Smooth muscle cell (in vitro differentiated cells): ENCODE measurements at regions not wholly inside any gene's neighbourhood (a gene's known extent, or its start where the extent isn't known, plus 50 kb on each side); places are given as distances from the start of the nearest gene placed in this dataset.

Source experiments
- DNase-seq: peaks from one replicate; lab custom pipeline; 2025; ENCODE audit not compliant: unreplicated experiment; lab: John Stamatoyannopoulos, UW
- H2AFZ ChIP-seq: fragments of 200-600 bp; sonication (generic); 2 replicates; pipeline ENCODE4 v1.6.0; 2016; ENCODE audit warnings: antibody characterized with exemption, low read depth, mild to moderate bottlenecking
- H3F3A ChIP-seq: fragments of 200-600 bp; sonication (generic); 2 replicates; pipeline ENCODE4 v1.6.0; 2017; ENCODE audit warnings: antibody characterized with exemption, low read depth
- H3K27ac ChIP-seq: fragments of 200-600 bp; sonication (generic); 2 replicates; pipeline ENCODE4 v1.5.1; 2016; ENCODE audit warnings: low read depth, mild to moderate bottlenecking
- H3K27me3 ChIP-seq: fragments of 200-600 bp; sonication (generic); 2 replicates; pipeline ENCODE4 v1.6.1; 2016; ENCODE audit warnings: low read depth, mild to moderate bottlenecking
- H3K36me3 ChIP-seq: fragments of 200-600 bp; sonication (generic); 2 replicates; pipeline ENCODE4 v1.5.1; 2016; ENCODE audit warnings: low read depth
- H3K4me1 ChIP-seq: fragments of 200-600 bp; sonication (generic); 2 replicates; pipeline ENCODE4 v1.5.1; 2016; ENCODE audit warnings: low read depth
- H3K4me2 ChIP-seq: fragments of 200-600 bp; sonication (generic); 2 replicates; pipeline ENCODE4 v1.6.0; 2016; ENCODE audit warnings: mild to moderate bottlenecking
- H3K4me3 ChIP-seq: fragments of 200-600 bp; sonication (generic); 2 replicates; pipeline ENCODE4 v1.5.1; 2016; ENCODE audit warnings: mild to moderate bottlenecking
- H3K79me2 ChIP-seq: fragments of 200-600 bp; sonication (generic); 2 replicates; pipeline ENCODE4 v1.6.0; 2016; ENCODE audit warnings: low read depth, mild to moderate bottlenecking
- H3K9ac ChIP-seq: fragments of 200-600 bp; sonication (generic); 2 replicates; pipeline ENCODE4 v1.6.0; 2016; ENCODE audit warnings: low read depth
- H3K9me3 ChIP-seq: fragments of 200-600 bp; sonication (generic); replicated peaks from 2 replicates; pipeline ENCODE4 v1.5.1; 2016; ENCODE audit warnings: low read depth
- H4K20me1 ChIP-seq: fragments of 200-600 bp; sonication (generic); 2 replicates; pipeline ENCODE4 v1.6.0; 2016; ENCODE audit warnings: low read depth
- CTCF ChIP-seq: fragments of 200-600 bp; sonication (generic); IDR thresholded peaks from 2 replicates; pipeline ENCODE4 v1.5.1; 2017; ENCODE audit warnings: borderline replicate concordance, mild to moderate bottlenecking, antibody characterized with exemption; ENCODE audit not compliant: insufficient read depth, poor library complexity, severe bottlenecking
- WGBS: methylation state at CpG from one replicate; pipeline ENCODE4 v1.1.7; 2016; ENCODE audit warnings: low lambda C conversion rate; 5-methylcytosine and 5-hydroxymethylcytosine counted together

- H3K36me3 ChIP-seq = no peaks in the 10 kb centered on the region
- H3K9me3 ChIP-seq = no peaks in the 10 kb centered on the region
- H3K27me3 ChIP-seq = no peaks in the 10 kb centered on the region
- no peak overlapping the region for H3K4me2 ChIP-seq
- no peak overlapping the region for H3K27ac ChIP-seq
- H3K9ac ChIP-seq = no peak overlapping the region
- H3K4me1 ChIP-seq = no peaks in the 10 kb centered on the region
- H3K79me2 ChIP-seq = no peaks in the 10 kb centered on the region
- no peaks in the 10 kb centered on the region for H4K20me1 ChIP-seq
- WGBS = 89% methylated on average over 5 of the region's 5 CpGs
- H3F3A ChIP-seq = no peaks in the 10 kb centered on the region
- no peak for TF ChIP-seq CTCF
- H3K4me3 ChIP-seq = no peak overlapping the region
- DNase-seq = no peak
- H2AFZ ChIP-seq = no peak overlapping the region
Measured at GRCh38 chr18:22483407-22483806, 65.7 kb upstream of the CTAGE1 start.

- Histone ChIP-seq H3K4me3 (no peak overlapping the region), H3F3A (no peaks in the 10 kb centered on the region), H3K27ac (no peak overlapping the region), H3K27me3 (no peaks in the 10 kb centered on the region), H2AFZ (no peak overlapping the region), H3K9ac (no peak overlapping the region), H3K36me3 (no peaks in the 10 kb centered on the region), H3K4me1 (no peaks in the 10 kb centered on the region), H3K9me3 (no peaks in the 10 kb centered on the region), H4K20me1 (no peaks in the 10 kb centered on the region), H3K79me2 (no peaks in the 10 kb centered on the region), H3K4me2 (no peak overlapping the region)
- TF ChIP-seq CTCF = no peak
- DNase-seq = no peak
- 100% methylated on average over 2 of the region's 2 CpGs for WGBS
Measured at GRCh38 chr18:22484471-22484870, 66.8 kb upstream of the CTAGE1 start.

- H3K9ac ChIP-seq = no peak overlapping the region
- no peak for DNase-seq
- no peak for TF ChIP-seq CTCF
- H3F3A ChIP-seq = no peaks in the 10 kb centered on the region
- no peaks in the 10 kb centered on the region for H3K36me3 ChIP-seq
- H3K9me3 ChIP-seq = no peaks in the 10 kb centered on the region
- H3K27ac ChIP-seq = peak overlapping the region; percentile 46
- H3K27me3 ChIP-seq = no peaks in the 10 kb centered on the region
- no peak overlapping the region for H3K4me3 ChIP-seq
- 29% methylated on average over 6 of the region's 6 CpGs for WGBS
- peak overlapping the region; percentile 24 for H3K4me2 ChIP-seq
- H2AFZ ChIP-seq = no peak overlapping the region
- no peaks in the 10 kb centered on the region for H3K4me1 ChIP-seq
- no peaks in the 10 kb centered on the region for H3K79me2 ChIP-seq
- H4K20me1 ChIP-seq = no peaks in the 10 kb centered on the region
Measured at GRCh38 chr18:22485808-22486244, 68.1 kb upstream of the CTAGE1 start.

- H3K79me2 ChIP-seq = no peaks in the 10 kb centered on the region
- H3F3A ChIP-seq = no peaks in the 10 kb centered on the region
- DNase-seq = no peak
- H3K4me2 ChIP-seq = peak overlapping the region; percentile 24
- no peaks in the 10 kb centered on the region for H3K4me1 ChIP-seq
- H2AFZ ChIP-seq = peak overlapping the region; percentile 55
- 50% methylated on average over 1 of the region's 1 CpG for WGBS
- H3K36me3 ChIP-seq = no peaks in the 10 kb centered on the region
- peak overlapping the region; percentile 46 for H3K27ac ChIP-seq
- H3K9me3 ChIP-seq = no peaks in the 10 kb centered on the region
- H3K9ac ChIP-seq = no peak overlapping the region
- no peak overlapping the region for H3K4me3 ChIP-seq
- no peaks in the 10 kb centered on the region for H4K20me1 ChIP-seq
- no peak for TF ChIP-seq CTCF
- no peaks in the 10 kb centered on the region for H3K27me3 ChIP-seq
Measured at GRCh38 chr18:22486667-22487066, 69.0 kb upstream of the CTAGE1 start.
